Suppressor macrophage treated with lipopolysaccharide for 4 hours (primary cell): ENCODE measurements at regions not wholly inside any gene's neighbourhood (a gene's known extent, or its start where the extent isn't known, plus 50 kb on each side); places are given as distances from the start of the nearest gene placed in this dataset.

ENCODE experiments used
- DNase-seq: peaks from one replicate; pipeline ENCODE4 v3.0.0-alpha.2; 2020

- no peak for DNase-seq
Observed at GRCh38 chr3:16658004-16658924, 53.0 kb upstream of the DAZL start.

- DNase-seq = no peak
Observed at GRCh38 chr3:16658925-16659793, 53.9 kb upstream of the DAZL start.

GRCh38 chr3:16663854-16664712, 58.9 kb upstream of the DAZL start:
- no peak for DNase-seq

- no peak for DNase-seq
Observed at GRCh38 chr3:16665282-16665741, 60.1 kb upstream of the DAZL start.

- no peak for DNase-seq
Observed at GRCh38 chr3:16666206-16666605, 61.0 kb upstream of the DAZL start.

- DNase-seq = no peak
Observed at GRCh38 chr3:16667633-16668032, 62.4 kb upstream of the DAZL start.

GRCh38 chr3:16668776-16669545, 63.7 kb upstream of the DAZL start:
- DNase-seq = no peak

GRCh38 chr3:16670191-16670590, 65.0 kb upstream of the DAZL start:
- DNase-seq = no peak

- DNase-seq = no peak
Observed at GRCh38 chr3:16671690-16672089, 66.5 kb upstream of the DAZL start.

GRCh38 chr3:16673530-16673929, 68.3 kb upstream of the DAZL start:
- no peak for DNase-seq

- DNase-seq = no peak
Observed at GRCh38 chr3:16675805-16676204, 70.6 kb upstream of the DAZL start.

GRCh38 chr3:16686679-16687078, 81.5 kb upstream of the DAZL start:
- DNase-seq = no peak

- no peak for DNase-seq
Observed at GRCh38 chr3:16687221-16687620, 82.0 kb upstream of the DAZL start.

GRCh38 chr3:16692486-16693344, 87.5 kb upstream of the DAZL start:
- no peak for DNase-seq

- no peak for DNase-seq
Observed at GRCh38 chr3:16693820-16694219, 88.6 kb upstream of the DAZL start.

- DNase-seq = no peak
Observed at GRCh38 chr3:16695710-16696109, 90.5 kb upstream of the DAZL start.

GRCh38 chr3:16697443-16698147, 92.4 kb upstream of the DAZL start:
- peak; percentile 80 for DNase-seq

GRCh38 chr3:16700651-16701050, 95.4 kb upstream of the DAZL start:
- peak; percentile 23 for DNase-seq

GRCh38 chr3:16704941-16705340, 99.7 kb upstream of the DAZL start:
- DNase-seq = peak; percentile 58

GRCh38 chr3:16707260-16707659, 102.0 kb upstream of the DAZL start:
- no peak for DNase-seq
